Gastrocnemius medialis (tissue), 4 donors: ENCODE measurements at regions not wholly inside any gene's neighbourhood (a gene's known extent, or its start where the extent isn't known, plus 50 kb on each side); places are given as distances from the start of the nearest gene placed in this dataset.

Source experiments
- ATAC-seq, 2 donors: fragments of 150-250 bp; one replicate each; pipeline ENCODE4 v1.9.1; 2016
- DNase-seq, 2 donors: peaks; one replicate each; pipeline ENCODE4 v3.0.0-alpha.2; 2019
- H3K27ac ChIP-seq, 4 donors: fragments of 200-600 bp; sonication (generic); 1 replicate in 1 of 4; 2 replicates in 3 of 4; pipeline ENCODE4 v1.5.1; 2016 to 2018; ENCODE audit warnings: mild to moderate bottlenecking in 2 of 4, moderate library complexity in 1 of 4
- H3K27me3 ChIP-seq, 3 donors: fragments of 200-600 bp; sonication (generic) in 2 of 3; 1 replicate in 1 of 3; 2 replicates in 2 of 3; pipeline versions ENCODE4 v1.5.1 to v1.6.0; 2016 to 2019; ENCODE audit warnings: mild to moderate bottlenecking in 1 of 3, moderate library complexity in 1 of 3
- H3K36me3 ChIP-seq, 2 donors: fragments of 200-600 bp; sonication (generic) in 1 of 2; one replicate each; pipeline ENCODE4 v1.5.1; 2017 to 2018
- H3K4me1 ChIP-seq, 2 donors: fragments of 200-600 bp; sonication (generic) in 1 of 2; one replicate each; pipeline ENCODE4 v1.5.1; 2016 to 2017; ENCODE audit warnings: mild to moderate bottlenecking in 2 of 2
- H3K4me3 ChIP-seq, 4 donors: fragments of 200-600 bp; sonication (generic) in 3 of 4; 1 replicate in 1 of 4; 2 replicates in 3 of 4; pipeline ENCODE4 v1.5.1; 2016 to 2019; ENCODE audit warnings: mild to moderate bottlenecking in 2 of 4
- H3K9me3 ChIP-seq, 3 donors: fragments of 200-600 bp; sonication (generic) in 2 of 3; 1 replicate in 1 of 3; 2 replicates in 2 of 3; pipeline ENCODE4 v1.5.1; 2016 to 2019
- CTCF ChIP-seq, 5 experiments: fragments of 450-650 bp in 3 of 5; fragments of 200-600 bp in 2 of 5; sonication (generic) in 2 of 5; IDR thresholded peaks in 4 of 5; conservative IDR thresholded peaks in 1 of 5; 1 replicate in 4 of 5; 2 replicates in 1 of 5; pipeline ENCODE4 v1.5.1; 2016 to 2019; ENCODE audit warnings: antibody characterized with exemption in 5 of 5, mild to moderate bottlenecking in 3 of 5, moderate library complexity in 3 of 5
- POLR2A ChIP-seq, 2 donors: fragments of 450-650 bp; IDR thresholded peaks; one replicate each; pipeline ENCODE4 v1.6.1; 2017; ENCODE audit warnings: antibody characterized with exemption in 2 of 2, mild to moderate bottlenecking in 2 of 2, moderate library complexity in 2 of 2
- in situ Hi-C, 4 donors: fragments of 200-750 bp; cut with MboI; loops; one replicate each; pipeline versions ENCODE4 v1.15.0 to v1.8.0; 2017; ENCODE audit warnings: low sequenced_read_pairs in 4 of 4
- intact Hi-C: fragments of 100-400 bp; cut with DNase I; formaldehyde crosslinking; loops from one replicate; pipeline ENCODE4 v1.15.1; 2023; ENCODE audit warnings: low total_unique reads

DNA sequence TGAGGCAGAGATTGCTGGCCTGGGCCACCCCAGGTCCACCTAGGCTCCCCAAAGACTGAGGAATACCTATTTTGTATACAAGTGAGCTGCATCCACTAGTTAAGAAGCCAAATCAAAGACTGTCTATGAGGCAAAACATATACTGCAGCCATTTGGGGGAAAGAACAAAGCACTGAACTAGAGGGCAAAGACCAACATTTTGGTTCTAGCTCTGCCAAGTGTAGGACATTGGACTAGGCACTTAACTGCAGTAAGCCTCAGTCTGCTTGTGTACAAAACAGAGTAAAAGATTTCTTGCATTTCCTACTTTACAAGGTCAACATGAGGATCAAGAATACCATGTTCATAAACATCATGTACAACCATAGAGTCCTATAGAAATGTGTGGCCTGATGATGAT, 94.8 kb upstream of the CYP1B1 start:
- H3K9me3 ChIP-seq = no peaks in the 10 kb centered on the region
- DNase-seq = no peak
- no peak overlapping the region for H3K4me3 ChIP-seq
- in situ Hi-C loops (no loop called here), intact Hi-C loops (no loop called here)
- no peak for ATAC-seq
- H3K27me3 ChIP-seq = no peaks in the 10 kb centered on the region
- TF ChIP-seq POLR2A (IDR thresholded peaks at IDR 0.05) (no peak), CTCF (IDR thresholded peaks at IDR 0.05 in 4 of 5, conservative IDR thresholded peaks at IDR 0.05 in 1 of 5) (no peak)
- no peaks in the 10 kb centered on the region for H3K36me3 ChIP-seq
- no peaks in the 10 kb centered on the region for H3K4me1 ChIP-seq
- H3K27ac ChIP-seq = peak overlapping the region in 2 of 4 donors; percentile 14 to 26

GRCh38 chr2:38170067-38170466, 94.1 kb upstream of the CYP1B1 start:
- intact Hi-C loops = no loop called here
- Histone ChIP-seq H3K4me1 (no peaks in the 10 kb centered on the region), H3K27me3 (no peaks in the 10 kb centered on the region), H3K36me3 (no peaks in the 10 kb centered on the region), H3K4me3 (no peak overlapping the region), H3K9me3 (no peaks in the 10 kb centered on the region), H3K27ac (peak overlapping the region in 1 of 4 donors; percentile 34)
- TF ChIP-seq CTCF (IDR thresholded peaks at IDR 0.05 in 4 of 5, conservative IDR thresholded peaks at IDR 0.05 in 1 of 5) (no peak), POLR2A (IDR thresholded peaks at IDR 0.05) (no peak)
- in situ Hi-C loops = no loop called here
- no peak for DNase-seq
- peak; percentile 27 to 34 for ATAC-seq

DNA sequence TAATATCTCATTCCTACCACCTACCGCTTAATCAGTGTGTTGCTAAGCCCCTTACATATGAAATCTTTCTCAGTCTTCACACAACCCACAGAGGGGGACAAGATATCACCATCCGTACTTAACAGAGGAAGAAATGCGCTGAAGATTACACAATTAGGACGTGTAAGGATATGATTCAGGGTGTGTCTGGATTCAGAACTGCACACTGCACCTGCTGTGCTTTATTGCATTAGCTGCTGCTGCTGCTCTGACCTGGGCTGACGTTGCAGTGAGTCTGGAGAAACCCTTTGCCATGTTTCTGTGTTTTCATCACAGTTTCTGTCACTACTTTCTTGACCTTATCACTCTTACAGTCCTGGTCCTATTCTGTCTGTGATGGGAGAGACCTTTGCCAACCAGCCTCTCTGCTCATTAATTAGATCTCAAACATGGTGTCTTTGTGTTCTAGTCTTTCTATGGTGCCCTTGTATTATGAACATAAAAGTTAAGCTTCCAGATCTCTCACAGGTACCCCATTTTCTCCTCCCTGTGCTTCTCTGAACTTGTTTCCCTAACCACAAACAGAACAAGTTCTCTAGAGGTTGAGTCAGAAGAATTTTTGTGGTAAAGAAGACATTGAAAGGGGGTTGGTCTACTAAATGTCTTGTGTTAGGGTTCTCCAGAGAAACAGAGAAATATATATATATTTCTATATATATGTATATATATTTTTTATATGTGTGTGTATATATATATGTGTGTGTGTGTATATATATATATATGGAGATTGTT, 92.9 kb upstream of the CYP1B1 start:
- ATAC-seq = no peak
- intact Hi-C loops = no loop called here
- H3K4me3 ChIP-seq = no peak overlapping the region
- H3K27ac ChIP-seq = peak overlapping the region in 1 of 4 donors; percentile 13
- no peaks in the 10 kb centered on the region for H3K27me3 ChIP-seq
- no peaks in the 10 kb centered on the region for H3K9me3 ChIP-seq
- H3K4me1 ChIP-seq = no peaks in the 10 kb centered on the region
- H3K36me3 ChIP-seq = no peaks in the 10 kb centered on the region
- TF ChIP-seq POLR2A (IDR thresholded peaks at IDR 0.05) (no peak), CTCF (IDR thresholded peaks at IDR 0.05 in 4 of 5, conservative IDR thresholded peaks at IDR 0.05 in 1 of 5) (no peak)
- in situ Hi-C loops = no loop called here
- no peak for DNase-seq

DNA sequence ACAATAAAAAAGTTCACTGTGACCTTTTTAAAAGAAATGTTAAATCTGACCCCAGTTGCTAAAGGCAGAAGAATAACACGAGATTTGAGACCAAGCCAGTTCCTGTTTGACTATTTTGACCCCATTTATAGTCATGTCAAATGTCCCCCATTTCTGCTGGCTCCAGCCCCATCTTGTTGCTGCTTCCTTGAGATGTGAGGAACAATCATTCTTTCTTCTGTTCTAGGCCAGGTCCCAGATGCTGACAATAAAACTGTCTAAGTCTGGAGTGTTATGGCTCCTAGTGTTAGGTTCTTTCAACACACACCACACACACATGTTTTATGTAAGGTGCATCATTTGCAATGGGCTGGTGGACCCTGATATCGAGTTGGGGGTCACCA, 92.0 kb upstream of the CYP1B1 start:
- Histone ChIP-seq H3K27me3 (no peaks in the 10 kb centered on the region), H3K4me3 (no peak overlapping the region), H3K9me3 (no peaks in the 10 kb centered on the region), H3K27ac (peak overlapping the region in 1 of 4 donors; percentile 13), H3K4me1 (no peaks in the 10 kb centered on the region), H3K36me3 (no peaks in the 10 kb centered on the region)
- ATAC-seq = no peak
- TF ChIP-seq CTCF (IDR thresholded peaks at IDR 0.05 in 4 of 5, conservative IDR thresholded peaks at IDR 0.05 in 1 of 5) (no peak), POLR2A (IDR thresholded peaks at IDR 0.05) (no peak)
- intact Hi-C loops (no loop called here), in situ Hi-C loops (no loop called here)
- no peak for DNase-seq

DNA sequence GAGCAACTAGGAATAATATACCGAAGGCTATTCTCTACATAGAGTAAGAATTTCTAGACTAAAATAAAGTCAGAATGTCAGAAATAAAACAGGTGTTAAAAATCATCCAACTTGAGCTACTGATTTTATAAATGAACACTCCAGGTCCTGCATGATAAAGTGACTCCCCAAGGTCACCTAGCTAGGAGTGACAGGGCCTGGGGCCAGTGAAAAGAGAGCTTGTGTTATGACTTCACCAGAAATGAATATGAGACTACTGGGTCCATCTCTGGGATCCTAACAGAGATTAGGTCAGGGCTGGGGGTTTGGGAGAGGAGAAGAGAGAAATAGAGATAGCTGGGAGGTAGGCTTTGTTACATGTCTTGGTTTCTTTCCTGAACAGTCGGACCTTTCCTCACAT, 89.7 kb upstream of the CYP1B1 start:
- intact Hi-C loops = no loop called here

More for the DNA sequence above, 89.7 kb upstream of the CYP1B1 start:
- ATAC-seq (no peak), DNase-seq (no peak)
- in situ Hi-C loops = no loop called here
- no peaks in the 10 kb centered on the region for H3K4me1 ChIP-seq
- H3K4me3 ChIP-seq = no peak overlapping the region
- no peaks in the 10 kb centered on the region for H3K9me3 ChIP-seq
- no peaks in the 10 kb centered on the region for H3K36me3 ChIP-seq
- no peaks in the 10 kb centered on the region for H3K27me3 ChIP-seq
- TF ChIP-seq POLR2A (IDR thresholded peaks at IDR 0.05) (no peak), CTCF (IDR thresholded peaks at IDR 0.05 in 4 of 5, conservative IDR thresholded peaks at IDR 0.05 in 1 of 5) (no peak)
- H3K27ac ChIP-seq = no peak overlapping the region
